ENCODE measurements at regions not wholly inside any gene's neighbourhood (a gene's known extent, or its start where the extent isn't known, plus 50 kb on each side); places are given as distances from the start of the nearest gene placed in this dataset.

GRCh38 chr15:95973566-95974256 is 356.8 kb upstream of the NR2F2 start:
- ATAC-seq (no peak), DNase-seq (ENCODE audit: low spot score) (no peak), FAIRE-seq (peak; percentile 12)
- Histone ChIP-seq H3K4me3 (replicated peaks in 1 of 3; ENCODE audit: insufficient read depth in 1 of 3, low read depth in 2 of 3, low read length in 3 of 3) (no peak overlapping the region), H4K20me1 (ENCODE audit: insufficient read depth, low read length) (no peaks in the 10 kb centered on the region), H3K9me3 (ENCODE audit: low read length) (no peaks in the 10 kb centered on the region), H3K27me3 (ENCODE audit: control insufficient read depth in 1 of 2, insufficient read depth in 2 of 2, low read length in 2 of 2) (peaks cover 0 to 5% of the 10 kb centered on the region in 2 experiments; a peak in 1 of 5 replicates), H3K4me2 (ENCODE audit: low read depth, low read length) (no peak overlapping the region), H3K4me1 (ENCODE audit: insufficient read depth, low read length) (no peaks in the 10 kb centered on the region), H3K27ac (ENCODE audit: extremely low read length, insufficient read depth, low read length) (no peak overlapping the region), H3K9ac (ENCODE audit: insufficient read depth, low read depth, low read length) (no peak overlapping the region), H3K79me2 (ENCODE audit: insufficient read depth, low read length) (no peaks in the 10 kb centered on the region), H2AFZ (ENCODE audit: low read length) (no peak overlapping the region), H3K36me3 (replicated peaks in 1 of 2; ENCODE audit: control insufficient read depth in 1 of 2, insufficient read depth in 2 of 2, low read length in 2 of 2) (no peaks in the 10 kb centered on the region)
- intact Hi-C loops (cut with micrococcal nuclease; ENCODE audit: unreplicated experiment) (no loop called here), in situ Hi-C loops (cut with HindIII; ENCODE audit: extremely low pct_ligation_motif_present, low pct_unique_long_range_greater_than_20kb) (no loop called here)
- no TSS peak for BruUV-seq (replicated peaks)
- POLR2A ChIA-PET, result no interaction called here
- no peak for TF ChIP-seq TCF12 (IDR thresholded peaks at IDR 0.05)
- TF ChIP-seq TCF12 (CRISPR knock-in tag; IDR thresholded peaks at IDR 0.05), result no peak
- no peak for TF ChIP-seq ZNF512B (CRISPR knock-in tag; IDR thresholded peaks at IDR 0.05; ENCODE audit: borderline replicate concordance)
- no peak for TF ChIP-seq TFDP2 (CRISPR knock-in tag; IDR thresholded peaks at IDR 0.05)
- no peak for TF ChIP-seq GATA4 (IDR thresholded peaks at IDR 0.05; ENCODE audit: borderline replicate concordance, low read depth)
- no peak for TF ChIP-seq ZBTB7B (CRISPR knock-in tag; IDR thresholded peaks at IDR 0.05)
- TF ChIP-seq ZFP82 (CRISPR knock-in tag; IDR thresholded peaks at IDR 0.05; ENCODE audit: borderline replicate concordance), result no peak
- TF ChIP-seq PHF8 (CRISPR knock-in tag; IDR thresholded peaks at IDR 0.05), result no peak
- WGBS (ENCODE audit: low lambda C conversion rate), result 10% methylated on average over 4 of the region's 7 CpGs
- CTCF ChIA-PET (ENCODE audit: low intra/inter-chr PET ratio, low total read pairs), result no interaction called here
